IMR-90 (cell line): ENCODE measurements at regions not wholly inside any gene's neighbourhood (a gene's known extent, or its start where the extent isn't known, plus 50 kb on each side); places are given as distances from the start of the nearest gene placed in this dataset.

Experiments used
- ATAC-seq: fragments of 200-7000 bp; cut with Tn5 transposase; 2 replicates; pipeline ENCODE4 v1.9.1; 2020; ENCODE audit warnings: low read depth, mild to moderate bottlenecking, moderate library complexity
- BruUV-seq: library from RNA; stranded (reverse); fragments of 400-500 nt; replicated peaks from 2 replicates; lab custom pipeline; 2021; lab: Mats Ljungman, UMichigan
- CTCF ChIA-PET: fragments of 300-600 bp; formaldehyde crosslinking; extraction: SDS; loops from one replicate; lab custom pipeline; 2021; ENCODE audit warnings: antibody characterized with exemption; lab: Yijun Ruan, JAX
- POLR2A ChIA-PET: fragments of 300-600 bp; sonication (Branson Sonifier 250); formaldehyde crosslinking; loops from one replicate; lab custom pipeline; 2022; ENCODE audit warnings: antibody characterized with exemption; ENCODE audit not compliant: unreplicated experiment; lab: Charles Lee
- DNase-seq: peaks from one replicate; pipeline ENCODE4 v3.0.0; 2013
- H2AFZ ChIP-seq: replicated peaks from 2 replicates; pipeline ENCODE3; 2013; ENCODE audit warnings: low read length, mild to moderate bottlenecking; ENCODE audit not compliant: poor library complexity
- H2AK5ac ChIP-seq: 2 replicates; pipeline ENCODE4 v1.6.1; 2013; ENCODE audit warnings: low read depth, low read length, inconsistent platforms
- H2AK9ac ChIP-seq: replicated peaks from 2 replicates; pipeline ENCODE3; 2013; ENCODE audit warnings: mild to moderate bottlenecking, low read depth, low read length, moderate library complexity; ENCODE audit not compliant: poor library complexity
- H2BK120ac ChIP-seq: 2 replicates; pipeline ENCODE4 v1.6.1; 2013; ENCODE audit warnings: low read depth, low read length, inconsistent platforms
- H2BK15ac ChIP-seq: 3 replicates; pipeline ENCODE4 v1.6.1; 2013; ENCODE audit warnings: low read depth, low read length, inconsistent platforms
- H2BK20ac ChIP-seq: 2 replicates; pipeline ENCODE4 v1.6.1; 2013; ENCODE audit warnings: low read depth, mild to moderate bottlenecking, inconsistent platforms, low read length, moderate library complexity
- H2BK5ac ChIP-seq: 2 replicates; pipeline ENCODE4 v1.6.1; 2013; ENCODE audit warnings: mild to moderate bottlenecking, low read depth, low read length, inconsistent platforms; ENCODE audit not compliant: poor library complexity, severe bottlenecking
- H3K14ac ChIP-seq: replicated peaks from 2 replicates; pipeline ENCODE4 v1.6.1; 2013; ENCODE audit warnings: low read depth, low read length, inconsistent platforms
- H3K18ac ChIP-seq: 2 replicates; pipeline ENCODE4 v1.6.1; 2013; ENCODE audit warnings: low read depth, low read length, control low read depth
- H3K23ac ChIP-seq: 2 replicates; pipeline ENCODE4 v1.6.1; 2013; ENCODE audit warnings: low read depth, low read length, inconsistent platforms
- H3K27ac ChIP-seq: 2 replicates; pipeline ENCODE4 v1.5.1; 2013; ENCODE audit warnings: mild to moderate bottlenecking, control low read depth, low read length; ENCODE audit not compliant: insufficient read depth
- H3K27me3 ChIP-seq: 2 replicates; pipeline ENCODE4 v1.6.1; 2013; ENCODE audit warnings: low read length; ENCODE audit not compliant: control insufficient read depth, insufficient read depth
- H3K36me3 ChIP-seq: 2 replicates; pipeline ENCODE4 v1.6.1; 2013; ENCODE audit warnings: low read length, mixed read lengths; ENCODE audit not compliant: control insufficient read depth, insufficient read depth
- H3K4ac ChIP-seq: 2 replicates; pipeline ENCODE4 v1.6.1; 2013; ENCODE audit warnings: low read depth, low read length, inconsistent platforms
- H3K4me1 ChIP-seq: 2 replicates; pipeline ENCODE4 v1.6.1; 2013; ENCODE audit warnings: low read length, mixed read lengths; ENCODE audit not compliant: control insufficient read depth, insufficient read depth
- H3K4me2 ChIP-seq: 2 replicates; pipeline ENCODE4 v1.6.1; 2013; ENCODE audit warnings: low read depth, mild to moderate bottlenecking, control low read depth, low read length, moderate library complexity
- H3K4me3 ChIP-seq: 2 replicates; pipeline ENCODE4 v1.5.1; 2013; ENCODE audit warnings: low read depth, mild to moderate bottlenecking, control low read depth, low read length, moderate library complexity; ENCODE audit not compliant: insufficient read depth
- H3K56ac ChIP-seq: 2 replicates; pipeline ENCODE4 v1.6.1; 2013; ENCODE audit warnings: low read length, inconsistent platforms; ENCODE audit not compliant: insufficient read depth; ENCODE audit errors: extremely low read depth
- H3K79me1 ChIP-seq, 2 experiments: 2 replicates each; pipeline ENCODE4 v1.6.1; 2013; ENCODE audit warnings: low read length in 2 of 2, inconsistent platforms in 1 of 2, low read depth in 1 of 2
- H3K9ac ChIP-seq: 2 replicates; pipeline ENCODE4 v1.6.1; 2013; ENCODE audit warnings: low read depth, low read length, control low read depth
- H3K9me1 ChIP-seq: 2 replicates; pipeline ENCODE4 v1.6.1; 2013; ENCODE audit warnings: low read length, inconsistent platforms; ENCODE audit not compliant: insufficient read depth
- H3K9me3 ChIP-seq: 2 replicates; pipeline ENCODE4 v1.6.1; 2013; ENCODE audit warnings: low read length; ENCODE audit not compliant: control insufficient read depth, insufficient read depth
- H4K20me1 ChIP-seq: 2 replicates; pipeline ENCODE4 v1.6.1; 2013; ENCODE audit warnings: low read length, inconsistent platforms; ENCODE audit not compliant: insufficient read depth
- H4K5ac ChIP-seq: 2 replicates; pipeline ENCODE4 v1.6.1; 2013; ENCODE audit warnings: mild to moderate bottlenecking, low read depth, low read length, control low read depth
- H4K8ac ChIP-seq, 2 experiments: 2 replicates each; pipeline ENCODE4 v1.6.1; 2013; ENCODE audit warnings: low read depth in 2 of 2, low read length in 2 of 2, control low read depth in 1 of 2, inconsistent platforms in 1 of 2
- H4K91ac ChIP-seq: 2 replicates; pipeline ENCODE4 v1.6.1; 2013; ENCODE audit warnings: low read depth, low read length, inconsistent platforms; ENCODE audit not compliant: insufficient read depth
- CEBPB ChIP-seq: IDR thresholded peaks from 2 replicates; pipeline ENCODE4 v1.6.1; 2012; ENCODE audit warnings: low read depth, low read length, improper control_type of control experiment
- NFE2L2 ChIP-seq: fragments of 150-350 bp; IDR thresholded peaks from 2 replicates; pipeline ENCODE4 v1.6.1; 2016; ENCODE audit warnings: low read depth, mild to moderate bottlenecking, low read length
- POLR2A ChIP-seq: IDR thresholded peaks from 2 replicates; pipeline ENCODE4 v1.6.1; 2012; ENCODE audit warnings: mild to moderate bottlenecking, low read depth, low read length
- RCOR1 ChIP-seq: IDR thresholded peaks from 2 replicates; pipeline ENCODE4 v1.6.1; 2012; ENCODE audit warnings: mild to moderate bottlenecking, low read length, improper control_type of control experiment; ENCODE audit not compliant: insufficient replicate concordance
- RFX5 ChIP-seq: IDR thresholded peaks from 2 replicates; pipeline ENCODE4 v1.8.0; 2012; ENCODE audit warnings: low read depth, mild to moderate bottlenecking, low read length, moderate library complexity
- SMC3 ChIP-seq: fragments of 150-350 bp; IDR thresholded peaks from 2 replicates; pipeline ENCODE4 v1.6.1; 2016; ENCODE audit warnings: low read depth, mild to moderate bottlenecking, antibody characterized with exemption, low read length, moderate library complexity
- WGBS, 2 experiments: methylation state at CpG; one replicate each; pipeline versions ENCODE4 v1.1.5 to v1.1.7; 2013; ENCODE audit warnings: missing lambda C conversion rate in 2 of 2; ENCODE audit not compliant: insufficient read length in 1 of 2; ENCODE audit errors: extremely low coverage in 2 of 2; 5-methylcytosine and 5-hydroxymethylcytosine counted together
- dilution Hi-C: fragments of 300-500 bp; cut with HindIII; formaldehyde crosslinking; loops from one replicate; pipeline ENCODE4 v1.14.3; 2018; ENCODE audit warnings: low sequenced_read_pairs; ENCODE audit not compliant: unreplicated experiment
- in situ Hi-C: fragments of 300-500 bp; cut with MboI; formaldehyde crosslinking; loops from 3 replicates; pipeline ENCODE4 v1.14.3; 2019; ENCODE audit warnings: low sequenced_read_pairs, inconsistent platforms, mixed read lengths
- intact Hi-C: fragments of 100-400 bp; cut with micrococcal nuclease; formaldehyde crosslinking; loops from 2 replicates; pipeline ENCODE4 v1.10.0; 2022
- TF ChIP-seq, protein P1 (sequence below): fragments of 150-350 bp; IDR thresholded peaks from 2 replicates; pipeline ENCODE4 v1.6.1; 2016; ENCODE audit warnings: low read depth, mild to moderate bottlenecking, low read length, moderate library complexity, borderline replicate concordance

DNA sequence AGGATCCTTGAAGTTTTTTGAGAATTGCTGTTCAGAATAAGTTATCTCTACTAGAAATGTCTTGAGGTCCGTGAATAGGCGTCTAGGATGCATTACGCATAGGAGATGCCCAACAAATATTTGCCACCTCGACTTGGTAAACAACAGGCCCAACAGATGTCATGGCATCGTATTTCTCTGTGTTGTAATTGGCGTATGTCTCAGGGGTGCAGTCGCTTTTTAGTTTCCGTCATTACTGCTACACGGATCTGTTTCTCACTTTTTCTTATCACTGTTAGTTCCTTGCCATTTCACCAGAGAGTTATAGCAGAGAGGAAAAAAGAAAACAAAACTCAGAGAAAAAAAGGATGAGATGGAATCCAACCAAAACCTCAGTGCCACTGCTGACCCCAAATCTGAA, 73.0 kb upstream of the SFMBT2 start:
- Histone ChIP-seq H4K20me1 (no peaks in the 10 kb centered on the region), H3K9me3 (no peaks in the 10 kb centered on the region), H2BK20ac (no peak overlapping the region), H4K5ac (no peak overlapping the region), H3K36me3 (no peaks in the 10 kb centered on the region), H2AFZ (no peak overlapping the region), H3K9me1 (no peaks in the 10 kb centered on the region), H3K79me1 (no peaks in the 10 kb centered on the region), H3K9ac (no peak overlapping the region), H3K4ac (no peak overlapping the region), H3K27me3 (no peaks in the 10 kb centered on the region; the same call in 1 of the 2 replicates), H4K8ac (no peak overlapping the region), H2AK5ac (no peak overlapping the region), H2BK15ac (no peak overlapping the region), H2BK5ac (no peak overlapping the region), H3K14ac (no peak overlapping the region), H4K91ac (no peak overlapping the region), H2AK9ac (no peak overlapping the region), H3K23ac (no peak overlapping the region), H3K56ac (no peak overlapping the region), H2BK120ac (no peak overlapping the region), H3K27ac (no peak overlapping the region), H3K4me1 (no peaks in the 10 kb centered on the region), H3K4me2 (no peak overlapping the region), H3K4me3 (no peak overlapping the region), H3K18ac (no peak overlapping the region)
- WGBS, 2 experiments, result no CpG with 5 or more reads among the region's 9 CpGs
- in situ Hi-C loops (no loop called here), intact Hi-C loops (no loop called here), dilution Hi-C loops (no loop called here)
- DNase-seq (no peak), ATAC-seq (no peak)
- POLR2A ChIA-PET, result no interaction called here
- CTCF ChIA-PET, result interaction anchor here (0.6 kb wide), 1 partner anchor 9 kb away, joined by 3 read pairs; no protein-coding TSS in a partner anchor
- no peak for TF ChIP-seq NFE2L2
- no peak for TF ChIP-seq RFX5
- TF ChIP-seq, protein P1, sequence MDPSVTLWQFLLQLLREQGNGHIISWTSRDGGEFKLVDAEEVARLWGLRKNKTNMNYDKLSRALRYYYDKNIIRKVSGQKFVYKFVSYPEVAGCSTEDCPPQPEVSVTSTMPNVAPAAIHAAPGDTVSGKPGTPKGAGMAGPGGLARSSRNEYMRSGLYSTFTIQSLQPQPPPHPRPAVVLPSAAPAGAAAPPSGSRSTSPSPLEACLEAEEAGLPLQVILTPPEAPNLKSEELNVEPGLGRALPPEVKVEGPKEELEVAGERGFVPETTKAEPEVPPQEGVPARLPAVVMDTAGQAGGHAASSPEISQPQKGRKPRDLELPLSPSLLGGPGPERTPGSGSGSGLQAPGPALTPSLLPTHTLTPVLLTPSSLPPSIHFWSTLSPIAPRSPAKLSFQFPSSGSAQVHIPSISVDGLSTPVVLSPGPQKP, result no peak
- TF ChIP-seq SMC3, result no peak
- no peak for TF ChIP-seq RCOR1
- TF ChIP-seq POLR2A, result no peak
- TF ChIP-seq CEBPB, result no peak
- BruUV-seq, result no TSS peak
